IPS DF 6.9 (cell line): ENCODE measurements at regions not wholly inside any gene's neighbourhood (a gene's known extent, or its start where the extent isn't known, plus 50 kb on each side); places are given as distances from the start of the nearest gene placed in this dataset.
"Not testable (repeated sequence)": the region's sequence is repeated elsewhere in the genome, so short reads cannot be mapped to it uniquely, and the experiment has no call there.

Experiments
- DNase-seq: peaks from one replicate; pipeline ENCODE4 v3.0.0-alpha.2; 2013; ENCODE audit warnings: low read depth, low spot score
- H3K27ac ChIP-seq: one replicate; pipeline ENCODE4 v1.5.1; 2013; ENCODE audit warnings: low read length, control low read depth
- H3K27me3 ChIP-seq: 2 replicates; pipeline ENCODE4 v1.6.1; 2013; ENCODE audit warnings: mild to moderate bottlenecking, low read length; ENCODE audit not compliant: control insufficient read depth, insufficient read depth
- H3K36me3 ChIP-seq: 2 replicates; pipeline ENCODE4 v1.6.1; 2013; ENCODE audit warnings: low read length; ENCODE audit not compliant: control insufficient read depth, insufficient read depth
- H3K4me1 ChIP-seq: 2 replicates; pipeline ENCODE4 v1.6.1; 2013; ENCODE audit warnings: low read length; ENCODE audit not compliant: control insufficient read depth, insufficient read depth
- H3K4me3 ChIP-seq: 2 replicates; pipeline ENCODE4 v1.5.1; 2013; ENCODE audit warnings: mild to moderate bottlenecking, low read length
- H3K9me3 ChIP-seq: 2 replicates; pipeline ENCODE4 v1.6.1; 2013; ENCODE audit warnings: low read length, inconsistent platforms; ENCODE audit not compliant: control insufficient read depth, insufficient read depth
- WGBS: extraction: QIAGEN DNeasy Blood & Tissue Kit; methylation state at CpG from one replicate; pipeline ENCODE4 v1.1.7; 2013; ENCODE audit warnings: mixed read lengths, missing lambda C conversion rate; ENCODE audit not compliant: insufficient read length, insufficient coverage; 5-methylcytosine and 5-hydroxymethylcytosine counted together

- Histone ChIP-seq H3K27ac (no peak overlapping the region), H3K9me3 (no peaks in the 10 kb centered on the region), H3K27me3 (no peaks in the 10 kb centered on the region), H3K36me3 (no peaks in the 10 kb centered on the region), H3K4me3 (no peak overlapping the region), H3K4me1 (no peaks in the 10 kb centered on the region)
- no peak for DNase-seq
- WGBS: no CpG with 5 or more reads among the region's 1 CpG
Measured at GRCh38 chr5:91449083-91449482, 66.0 kb upstream of the ARRDC3 start.

DNA sequence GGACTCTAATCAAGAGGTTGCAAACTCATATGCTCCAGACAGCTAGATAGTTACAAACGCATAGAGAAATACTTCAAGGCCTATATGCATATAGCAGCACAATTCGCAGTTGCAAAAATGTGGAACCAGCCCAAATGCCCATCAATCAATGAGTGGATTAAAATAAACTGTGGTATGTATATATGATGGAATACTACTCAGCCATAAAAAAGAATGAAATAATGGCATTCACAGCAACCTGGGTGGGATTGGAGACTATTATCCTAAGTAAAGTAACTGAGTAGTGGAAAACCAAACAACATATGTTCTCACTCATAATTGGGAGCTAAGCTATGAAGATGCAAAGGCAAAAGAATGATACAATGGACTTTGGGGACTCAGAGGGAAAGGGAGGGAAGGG lies 65.0 kb upstream of the ARRDC3 start:
- H3K27me3 ChIP-seq, H3K36me3 ChIP-seq, H3K9me3 ChIP-seq, H3K4me3 ChIP-seq, H3K27ac ChIP-seq, DNase-seq, H3K4me1 ChIP-seq: not testable (repeated sequence)
- WGBS: no CpG with 5 or more reads among the region's 2 CpGs

- H3K27ac ChIP-seq, DNase-seq, H3K36me3 ChIP-seq, H3K27me3 ChIP-seq, H3K4me3 ChIP-seq, H3K9me3 ChIP-seq, H3K4me1 ChIP-seq: not testable (repeated sequence)
- no CpG with 5 or more reads among the region's 3 CpGs for WGBS
Measured at GRCh38 chr5:91446880-91447279, 63.8 kb upstream of the ARRDC3 start.

DNA sequence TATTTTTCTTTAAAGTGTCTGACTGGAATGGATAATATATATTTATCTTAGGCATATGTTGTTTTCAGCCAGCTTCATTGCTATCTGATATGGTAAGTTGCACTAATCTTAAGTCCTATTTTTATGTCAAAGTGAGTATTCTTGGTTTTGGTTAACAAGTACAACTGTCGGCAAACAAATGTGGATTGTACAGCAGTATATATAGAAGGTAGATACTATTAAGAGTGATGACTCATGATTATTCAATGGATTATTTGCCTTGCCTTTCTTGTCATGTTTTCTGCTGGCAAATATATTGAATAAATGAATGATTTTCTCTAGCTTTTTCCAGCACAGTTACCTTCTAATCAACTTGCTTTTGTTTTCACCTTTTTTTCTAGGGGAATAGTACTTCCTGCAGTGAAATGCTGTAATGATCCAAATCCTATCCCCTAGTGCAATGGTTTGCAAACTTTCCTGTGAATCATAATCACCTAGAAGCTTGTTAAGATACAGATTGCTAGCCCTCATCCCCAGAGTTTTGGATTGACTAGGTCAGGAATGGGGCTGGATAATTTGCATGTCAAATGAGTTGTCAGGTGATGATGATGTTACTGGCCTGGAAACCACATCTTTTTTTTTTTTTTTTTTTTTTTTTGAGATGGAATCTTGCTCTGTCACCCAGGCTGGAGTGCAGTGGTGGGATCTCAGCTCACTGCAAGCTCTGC lies 60.8 kb upstream of the ARRDC3 start:
- H3K36me3 ChIP-seq: no peaks in the 10 kb centered on the region
- H3K4me3 ChIP-seq: no peak overlapping the region
- H3K27me3 ChIP-seq: no peaks in the 10 kb centered on the region
- no peak for DNase-seq
- no peaks in the 10 kb centered on the region for H3K4me1 ChIP-seq
- WGBS: no CpG with 5 or more reads among the region's 1 CpG
- no peaks in the 10 kb centered on the region for H3K9me3 ChIP-seq
- no peak overlapping the region for H3K27ac ChIP-seq

GRCh38 chr5:91443023-91443422 lies 59.9 kb upstream of the ARRDC3 start:
- Histone ChIP-seq H3K27me3 (no peaks in the 10 kb centered on the region), H3K9me3 (no peaks in the 10 kb centered on the region), H3K4me3 (no peak overlapping the region), H3K4me1 (no peaks in the 10 kb centered on the region), H3K27ac (no peak overlapping the region), H3K36me3 (no peaks in the 10 kb centered on the region)
- WGBS: no CpG with 5 or more reads among the region's 1 CpG
- no peak for DNase-seq

- WGBS: no CpG with 5 or more reads among the region's 1 CpG
- H3K9me3 ChIP-seq: no peaks in the 10 kb centered on the region
- H3K4me1 ChIP-seq: no peaks in the 10 kb centered on the region
- no peak overlapping the region for H3K27ac ChIP-seq
- no peak overlapping the region for H3K4me3 ChIP-seq
- DNase-seq: no peak
- H3K27me3 ChIP-seq: no peaks in the 10 kb centered on the region
- H3K36me3 ChIP-seq: no peaks in the 10 kb centered on the region
Measured at GRCh38 chr5:91441082-91441481, 58.0 kb upstream of the ARRDC3 start.

DNA sequence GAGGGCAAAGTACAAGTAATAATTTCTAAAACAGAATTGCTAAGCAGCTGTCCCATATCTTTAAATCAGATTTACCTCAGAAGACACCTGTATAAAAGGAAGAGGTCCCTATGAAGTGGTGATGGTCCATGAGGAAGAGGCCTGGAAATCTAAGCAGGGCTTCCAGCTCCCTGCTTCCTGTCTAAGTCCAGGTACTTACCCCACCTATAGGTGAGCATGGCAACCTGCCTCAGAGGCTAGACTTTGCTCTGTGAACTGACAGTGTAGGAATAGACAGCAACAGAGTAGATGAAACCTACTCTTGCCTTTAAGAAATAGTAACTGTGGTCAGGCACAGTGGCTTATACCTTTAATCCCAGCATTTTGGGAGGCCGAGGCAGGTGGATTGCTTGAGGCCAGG lies 55.8 kb upstream of the ARRDC3 start:
- Histone ChIP-seq H3K9me3 (no peaks in the 10 kb centered on the region), H3K4me1 (no peaks in the 10 kb centered on the region), H3K27me3 (no peaks in the 10 kb centered on the region), H3K4me3 (no peak overlapping the region), H3K27ac (no peak overlapping the region), H3K36me3 (no peaks in the 10 kb centered on the region)
- DNase-seq: no peak
- WGBS: no CpG with 5 or more reads among the region's 1 CpG

GRCh38 chr5:91436241-91436640 lies 53.1 kb upstream of the ARRDC3 start:
- Histone ChIP-seq H3K36me3 (no peaks in the 10 kb centered on the region), H3K27ac (no peak overlapping the region), H3K4me3 (no peak overlapping the region), H3K9me3 (no peaks in the 10 kb centered on the region), H3K4me1 (no peaks in the 10 kb centered on the region), H3K27me3 (no peaks in the 10 kb centered on the region)
- WGBS: no CpG with 5 or more reads among the region's 3 CpGs
- no peak for DNase-seq

DNA sequence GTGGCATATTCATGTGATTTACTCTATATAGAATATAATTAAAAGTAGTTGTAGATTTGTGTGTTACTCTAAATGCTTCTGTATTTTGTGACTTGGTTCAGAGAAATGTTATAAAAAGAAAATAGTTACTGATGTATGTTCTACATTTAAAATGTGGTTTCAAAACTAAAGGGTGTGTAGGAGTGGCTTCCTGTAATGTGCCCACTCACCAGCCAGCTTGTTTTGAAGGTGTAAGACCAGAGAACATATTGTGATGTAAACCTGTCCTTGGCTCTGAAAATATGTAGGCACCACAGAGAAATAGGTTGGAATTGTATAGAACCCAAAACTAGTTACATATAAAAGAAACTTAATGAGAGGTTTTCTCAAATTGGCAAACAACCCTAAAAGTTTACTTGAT lies 51.2 kb upstream of the ARRDC3 start:
- Histone ChIP-seq H3K4me1 (no peaks in the 10 kb centered on the region), H3K27ac (no peak overlapping the region), H3K9me3 (no peaks in the 10 kb centered on the region), H3K27me3 (no peaks in the 10 kb centered on the region), H3K4me3 (no peak overlapping the region), H3K36me3 (no peaks in the 10 kb centered on the region)
- DNase-seq: no peak

GRCh38 chr5:91433861-91434260 lies 50.7 kb upstream of the ARRDC3 start:
- no CpG with 5 or more reads among the region's 1 CpG for WGBS
- Histone ChIP-seq H3K27me3 (no peaks in the 10 kb centered on the region), H3K4me3 (no peak overlapping the region), H3K4me1 (no peaks in the 10 kb centered on the region), H3K9me3 (no peaks in the 10 kb centered on the region), H3K27ac (no peak overlapping the region), H3K36me3 (no peaks in the 10 kb centered on the region)
- no peak for DNase-seq
